HG02798 (cell line): ENCODE measurements at regions not wholly inside any gene's neighbourhood (a gene's known extent, or its start where the extent isn't known, plus 50 kb on each side); places are given as distances from the start of the nearest gene placed in this dataset.

Source experiments
- ATAC-seq: cut with Tn5 transposase; IDR thresholded peaks from one replicate; pipeline ENCODE4 v1.9.1; 2021; ENCODE audit warnings: mild to moderate bottlenecking; ENCODE audit not compliant: unreplicated experiment, poor library complexity

GRCh38 chr1:177849130-177849529 is 120.7 kb downstream of the SEC16B start:
- ATAC-seq = no peak

GRCh38 chr1:177848577-177848976 is 121.3 kb downstream of the SEC16B start:
- ATAC-seq = no peak

- no peak for ATAC-seq
Observed at GRCh38 chr1:177847843-177848242, 122.0 kb downstream of the SEC16B start.

GRCh38 chr1:177838907-177839485 is 130.9 kb downstream of the SEC16B start:
- ATAC-seq = no peak

- no peak for ATAC-seq
Observed at GRCh38 chr1:177833631-177834030, 136.2 kb downstream of the SEC16B start.

GRCh38 chr1:177830531-177831135 is 139.2 kb downstream of the SEC16B start:
- no peak for ATAC-seq

GRCh38 chr1:177825276-177825901 is 144.5 kb downstream of the SEC16B start:
- no peak for ATAC-seq

- ATAC-seq = peak; percentile 49
Observed at GRCh38 chr1:177824508-177824982, 145.3 kb downstream of the SEC16B start.

GRCh38 chr1:177820213-177820612 is 149.6 kb downstream of the SEC16B start:
- ATAC-seq = no peak

- ATAC-seq = peak; percentile 82
Observed at GRCh38 chr1:177817937-177818875, 151.7 kb downstream of the SEC16B start.

GRCh38 chr1:177812650-177813049 is 157.2 kb downstream of the SEC16B start:
- ATAC-seq = no peak

GRCh38 chr1:177812144-177812543 is 157.7 kb downstream of the SEC16B start:
- ATAC-seq = no peak

GRCh38 chr1:177811429-177811828 is 158.4 kb downstream of the SEC16B start:
- no peak for ATAC-seq

GRCh38 chr1:177809819-177810218 is 160.0 kb downstream of the SEC16B start:
- ATAC-seq = no peak

GRCh38 chr1:177802304-177802703 is 167.6 kb downstream of the SEC16B start:
- ATAC-seq = no peak

GRCh38 chr1:177801790-177802189 is 168.1 kb downstream of the SEC16B start:
- ATAC-seq = no peak

GRCh38 chr1:177800400-177801088 is 169.3 kb downstream of the SEC16B start:
- no peak for ATAC-seq

- ATAC-seq = no peak
Observed at GRCh38 chr1:177799746-177800145, 170.1 kb downstream of the SEC16B start.

GRCh38 chr1:177798614-177799013 is 171.2 kb downstream of the SEC16B start:
- no peak for ATAC-seq

GRCh38 chr1:177796561-177796960 is 173.3 kb downstream of the SEC16B start:
- ATAC-seq = no peak
